ENCODE measurements at regions not wholly inside any gene's neighbourhood (a gene's known extent, or its start where the extent isn't known, plus 50 kb on each side); places are given as distances from the start of the nearest gene placed in this dataset.

DNA sequence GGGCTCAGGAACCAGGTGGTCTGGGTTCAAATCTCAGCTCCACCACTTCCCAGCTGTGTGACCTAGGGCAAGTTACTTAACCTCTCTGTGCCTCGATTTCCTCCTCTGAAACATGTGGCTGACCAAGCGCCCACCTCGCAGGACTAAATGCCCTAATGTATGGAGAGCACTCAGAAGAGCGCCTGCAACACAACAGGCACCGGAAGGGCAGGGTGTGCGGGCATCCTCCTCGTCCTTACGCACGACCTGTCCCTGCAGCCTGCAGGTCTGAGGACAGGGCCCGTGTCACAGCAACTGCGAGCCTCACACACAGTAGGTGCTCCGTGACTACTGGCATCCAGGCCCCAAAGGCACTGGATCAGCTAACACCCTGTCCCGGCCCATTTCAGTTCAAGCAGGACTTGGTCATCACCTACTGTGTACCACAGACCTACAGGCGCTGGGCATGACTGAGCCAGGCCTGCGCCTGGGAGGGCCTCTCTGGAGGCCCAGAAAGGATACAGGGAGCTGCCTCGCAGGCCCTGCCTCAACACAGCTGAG is 131.5 kb downstream of the NCOR2 start:
- no peak for TF ChIP-seq EP300 (IDR thresholded peaks at IDR 0.05)
- TF ChIP-seq CTCF (IDR thresholded peaks at IDR 0.05) = no peak
- no peak for TF ChIP-seq POLR2AphosphoS5 (IDR thresholded peaks at IDR 0.05)
- no peak for TF ChIP-seq POLR2A (IDR thresholded peaks at IDR 0.05)
